HG03159 (cell line): ENCODE measurements at regions not wholly inside any gene's neighbourhood (a gene's known extent, or its start where the extent isn't known, plus 50 kb on each side); places are given as distances from the start of the nearest gene placed in this dataset.
"Not testable (repeated sequence)": the region's sequence is repeated elsewhere in the genome, so short reads cannot be mapped to it uniquely, and the experiment has no call there.

Experiments
- ATAC-seq: cut with Tn5 transposase; IDR thresholded peaks from one replicate; pipeline ENCODE4 v1.9.1; 2021; ENCODE audit warnings: mild to moderate bottlenecking, moderate library complexity; ENCODE audit not compliant: unreplicated experiment

- ATAC-seq, result no peak
These were observed 769.9 kb upstream of the SLITRK6 start for GRCh38 chr13:86569119-86569518.

- no peak for ATAC-seq
These were observed 770.8 kb upstream of the SLITRK6 start for GRCh38 chr13:86569974-86570373.

- no peak for ATAC-seq
These were observed 772.9 kb upstream of the SLITRK6 start for GRCh38 chr13:86572115-86572514.

GRCh38 chr13:86579662-86580061, 780.4 kb upstream of the SLITRK6 start:
- no peak for ATAC-seq

GRCh38 chr13:86581706-86582105, 782.5 kb upstream of the SLITRK6 start:
- no peak for ATAC-seq

GRCh38 chr13:86584301-86584700, 785.1 kb upstream of the SLITRK6 start:
- no peak for ATAC-seq

GRCh38 chr13:86585835-86586234, 786.6 kb upstream of the SLITRK6 start:
- ATAC-seq, result no peak

- ATAC-seq, result no peak
These were observed 792.6 kb upstream of the SLITRK6 start for GRCh38 chr13:86591862-86592261.

- ATAC-seq, result no peak
These were observed 802.1 kb upstream of the SLITRK6 start for GRCh38 chr13:86601351-86601750.

- no peak for ATAC-seq
These were observed 807.0 kb upstream of the SLITRK6 start for GRCh38 chr13:86606264-86606663.

GRCh38 chr13:86608701-86609100, 809.5 kb upstream of the SLITRK6 start:
- ATAC-seq, result no peak

GRCh38 chr13:86633346-86633745, 834.1 kb upstream of the SLITRK6 start:
- no peak for ATAC-seq

GRCh38 chr13:86651171-86651570, 852.0 kb upstream of the SLITRK6 start:
- not testable (repeated sequence) for ATAC-seq

- ATAC-seq, result no peak
These were observed 853.8 kb upstream of the SLITRK6 start for GRCh38 chr13:86653009-86653408.

- no peak for ATAC-seq
These were observed 856.3 kb upstream of the SLITRK6 start for GRCh38 chr13:86655561-86655960.

- ATAC-seq, result no peak
These were observed 860.9 kb upstream of the SLITRK6 start for GRCh38 chr13:86660090-86660489.

- ATAC-seq, result no peak
These were observed 866.6 kb upstream of the SLITRK6 start for GRCh38 chr13:86665842-86666241.

GRCh38 chr13:86673931-86674431, 874.8 kb upstream of the SLITRK6 start:
- no peak for ATAC-seq

GRCh38 chr13:86681223-86681622, 882.0 kb upstream of the SLITRK6 start:
- no peak for ATAC-seq

GRCh38 chr13:86684402-86684801, 885.2 kb upstream of the SLITRK6 start:
- no peak for ATAC-seq

- ATAC-seq, result no peak
These were observed 890.7 kb upstream of the SLITRK6 start for GRCh38 chr13:86689911-86690310.

GRCh38 chr13:86692291-86692690, 893.1 kb upstream of the SLITRK6 start:
- ATAC-seq, result no peak

GRCh38 chr13:86710013-86710412, 910.8 kb upstream of the SLITRK6 start:
- ATAC-seq, result no peak

- no peak for ATAC-seq
These were observed 911.7 kb upstream of the SLITRK6 start for GRCh38 chr13:86710896-86711295.
